HG03378 (cell line): ENCODE measurements at regions not wholly inside any gene's neighbourhood (a gene's known extent, or its start where the extent isn't known, plus 50 kb on each side); places are given as distances from the start of the nearest gene placed in this dataset.
A peak's percentile ranks its signal among the peaks of the same experiment; 100 is the strongest.

ENCODE experiments used
- ATAC-seq: cut with Tn5 transposase; IDR thresholded peaks from one replicate; pipeline ENCODE4 v1.9.1; 2021; ENCODE audit warnings: mild to moderate bottlenecking, moderate library complexity; ENCODE audit not compliant: unreplicated experiment

DNA sequence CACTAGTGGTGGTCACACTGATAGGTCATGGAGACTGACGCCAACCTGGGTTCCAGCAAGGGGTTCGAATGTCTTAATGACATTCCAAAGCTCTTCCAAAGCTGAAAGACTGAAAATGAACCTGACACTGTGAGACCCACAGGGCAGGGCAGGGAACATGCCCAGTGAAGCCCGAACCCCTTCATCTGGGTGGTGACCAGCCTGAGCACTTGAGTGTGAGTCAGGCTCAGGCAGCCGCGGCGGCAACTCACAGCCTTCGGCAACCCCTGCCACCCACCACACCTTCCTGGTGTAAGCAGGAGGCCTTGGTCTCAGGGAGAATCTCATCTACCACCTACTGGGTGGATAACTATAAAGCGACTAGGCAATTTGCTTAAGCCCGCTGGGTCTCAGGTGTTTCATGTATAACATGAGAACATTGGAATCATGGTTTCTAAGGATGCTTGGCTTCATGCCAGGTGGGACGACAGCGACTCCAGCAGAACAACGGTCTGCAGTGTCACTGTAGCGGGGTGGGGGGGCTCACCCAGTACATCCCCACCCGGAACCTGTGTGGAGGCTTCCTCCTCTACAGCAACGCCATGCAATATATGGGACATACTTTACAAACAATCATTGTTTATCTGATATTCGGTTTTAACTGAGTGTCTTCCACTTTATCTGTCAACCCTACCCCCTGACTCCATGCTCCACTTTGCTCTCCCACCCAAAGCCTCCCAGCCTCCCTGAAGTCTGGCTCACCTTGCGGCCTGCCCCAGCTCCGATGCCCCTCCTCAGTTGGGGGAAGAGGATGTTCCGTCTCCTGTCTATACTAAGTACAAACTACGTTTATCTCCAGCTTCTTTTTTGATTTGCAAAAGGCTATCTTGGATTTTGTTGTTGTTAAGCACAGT is 125.0 kb upstream of the MEF2A start:
- ATAC-seq = no peak

DNA sequence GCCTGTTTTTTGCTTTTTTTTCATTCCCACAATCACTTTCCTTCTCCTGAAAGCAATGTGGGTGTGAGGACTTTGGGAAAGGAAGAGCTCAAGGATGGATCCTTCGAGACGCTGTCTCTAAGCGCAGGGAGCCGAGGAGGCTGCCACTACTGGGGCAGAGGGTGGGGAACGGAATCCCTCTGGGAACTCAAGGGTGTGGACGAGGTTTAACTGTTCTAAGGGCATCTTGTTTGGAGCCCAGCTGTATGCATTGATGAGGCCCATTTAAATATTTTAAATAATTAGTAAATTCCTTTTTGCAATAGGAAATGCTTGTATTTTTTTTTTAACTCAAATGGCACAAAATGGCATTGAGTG is 124.4 kb upstream of the MEF2A start:
- ATAC-seq = no peak

DNA sequence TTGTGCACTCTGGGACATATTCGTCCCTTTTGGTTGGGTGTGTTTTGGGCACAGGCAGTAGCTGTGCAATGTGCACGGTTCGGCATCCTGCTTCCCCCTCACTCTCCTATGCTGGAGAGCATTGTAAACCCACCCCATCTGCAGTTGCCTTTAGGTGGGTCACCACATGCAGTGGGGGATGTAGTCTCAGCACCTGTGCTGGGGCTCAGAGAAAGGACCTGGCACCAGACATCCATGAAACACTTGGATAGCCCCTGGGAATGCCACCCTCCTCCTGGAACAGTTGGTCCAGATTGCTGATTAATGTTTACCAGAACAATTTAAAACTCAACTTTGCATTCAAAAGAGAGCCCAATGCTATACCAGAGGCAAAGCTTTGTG is 123.9 kb upstream of the MEF2A start:
- ATAC-seq = no peak

DNA sequence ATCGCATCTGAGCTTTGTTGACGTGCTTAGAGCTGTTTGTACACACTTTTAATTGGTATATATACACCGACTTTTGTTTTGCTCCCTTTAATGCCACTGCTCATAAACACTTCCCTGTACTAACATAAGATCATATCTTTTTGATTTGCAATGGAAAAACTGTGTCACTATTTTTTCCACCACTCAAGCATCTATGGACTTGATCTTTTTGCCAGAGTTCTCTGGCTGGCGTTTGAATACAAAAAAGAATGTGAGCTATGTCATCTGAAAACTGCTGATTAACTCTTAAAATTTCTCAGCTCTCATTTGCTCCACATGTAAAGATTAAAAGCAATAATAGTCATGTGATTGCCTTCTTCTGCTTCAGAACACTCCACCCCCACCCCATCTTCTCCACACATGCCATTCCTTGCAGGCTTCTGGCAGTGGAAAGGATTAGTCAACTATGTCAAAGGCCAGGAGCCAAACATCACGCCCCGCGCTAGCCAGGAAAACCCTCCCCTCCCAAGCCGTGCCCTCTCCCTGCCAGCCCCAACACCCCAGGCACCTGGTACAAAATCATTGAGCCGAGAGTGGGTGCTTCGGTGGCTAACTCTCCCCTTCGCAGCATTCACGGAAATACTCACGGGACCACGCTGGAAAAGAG is 123.4 kb upstream of the MEF2A start:
- no peak for ATAC-seq

DNA sequence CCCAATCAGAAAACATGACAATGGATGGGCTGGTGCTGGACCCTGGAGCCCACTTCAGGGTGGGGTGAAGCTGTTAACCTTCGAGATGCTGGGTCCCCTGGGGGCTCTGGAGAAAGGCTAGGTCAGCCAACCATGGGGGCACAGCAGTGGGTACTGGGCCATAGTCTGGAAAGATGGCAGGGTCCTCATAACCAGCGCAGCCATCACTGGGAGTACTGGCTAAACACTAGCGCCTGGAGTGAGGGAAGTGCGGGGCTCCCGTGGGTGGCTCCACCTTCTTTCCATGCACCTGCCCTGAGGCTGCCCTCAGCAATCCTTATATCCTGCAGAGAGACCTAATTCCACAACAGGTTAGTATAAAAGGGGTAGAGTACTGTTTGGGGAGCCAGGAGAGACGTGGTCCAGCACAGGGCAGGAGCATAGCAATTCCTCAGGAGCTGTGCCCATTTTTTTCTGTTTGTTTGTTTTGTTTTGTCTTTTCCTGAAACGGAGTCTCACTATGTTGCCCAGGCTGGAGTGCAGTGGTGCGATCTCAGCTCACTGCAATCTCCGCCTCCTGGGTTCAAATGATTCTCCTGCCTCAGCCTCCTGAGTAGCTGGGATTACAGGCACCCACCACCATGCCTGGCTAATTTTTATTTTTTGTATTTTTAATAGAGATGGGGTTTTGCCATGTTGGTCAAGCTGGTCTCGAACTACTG is 122.6 kb upstream of the MEF2A start:
- ATAC-seq = no peak

DNA sequence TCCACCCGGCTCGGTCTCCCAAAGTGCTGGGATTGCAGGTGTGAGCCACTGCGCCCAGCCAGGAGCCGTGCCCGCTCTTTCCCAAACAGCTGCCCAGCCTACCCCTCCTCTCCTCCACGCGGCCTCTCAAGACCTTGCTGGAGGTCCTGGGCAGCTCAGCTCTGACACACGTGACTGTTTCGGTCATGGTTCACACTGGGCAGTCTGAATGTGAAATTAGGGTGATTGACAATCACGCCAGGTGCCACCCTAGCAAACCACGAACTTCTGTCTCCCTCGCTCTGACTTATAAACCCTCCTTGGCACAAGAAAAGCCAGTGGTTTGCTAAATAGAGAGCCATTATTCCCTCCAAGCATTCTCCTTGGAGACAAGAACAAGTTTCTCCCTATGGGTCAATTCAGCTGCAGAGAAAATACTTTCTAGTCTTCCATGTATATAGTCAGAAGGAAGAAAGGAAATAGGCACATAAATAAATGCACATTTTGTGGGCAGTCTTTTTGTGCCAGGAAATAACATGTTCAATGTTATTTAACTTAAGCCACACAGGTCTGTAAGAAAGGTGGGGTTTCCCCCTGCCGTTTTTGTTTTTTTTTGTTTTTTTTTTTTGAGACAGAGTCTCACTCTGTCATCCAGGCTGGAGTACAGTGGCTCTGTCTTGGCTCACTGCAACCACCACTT is 121.9 kb upstream of the MEF2A start:
- no peak for ATAC-seq

DNA sequence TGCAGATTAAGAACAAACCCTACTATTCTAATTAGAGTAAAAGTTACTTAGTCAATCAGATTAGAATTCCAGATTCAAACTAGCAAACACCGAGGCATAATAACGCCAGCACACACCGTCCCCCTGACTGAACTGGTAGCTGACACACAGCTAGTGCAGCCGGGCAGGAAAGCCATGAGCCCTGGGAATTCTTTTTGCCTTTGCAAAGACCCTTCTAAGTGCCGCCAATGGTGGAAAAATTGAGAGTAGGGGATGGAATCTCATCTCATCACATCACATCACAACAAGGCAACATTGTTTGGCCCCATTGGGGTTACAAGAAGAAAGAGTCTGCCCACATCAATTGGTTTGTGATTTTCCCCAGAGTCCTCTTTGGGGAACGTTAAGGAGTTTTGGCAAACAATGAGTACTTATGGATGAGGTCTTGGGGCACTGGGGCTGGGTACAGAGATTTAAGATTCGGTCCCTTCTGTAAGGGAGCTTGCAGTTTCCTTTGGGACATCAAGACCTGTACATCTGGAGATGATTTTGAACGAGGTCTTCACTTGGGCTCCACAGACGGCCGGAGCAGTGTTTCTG is 120.4 kb upstream of the MEF2A start:
- no peak for ATAC-seq

DNA sequence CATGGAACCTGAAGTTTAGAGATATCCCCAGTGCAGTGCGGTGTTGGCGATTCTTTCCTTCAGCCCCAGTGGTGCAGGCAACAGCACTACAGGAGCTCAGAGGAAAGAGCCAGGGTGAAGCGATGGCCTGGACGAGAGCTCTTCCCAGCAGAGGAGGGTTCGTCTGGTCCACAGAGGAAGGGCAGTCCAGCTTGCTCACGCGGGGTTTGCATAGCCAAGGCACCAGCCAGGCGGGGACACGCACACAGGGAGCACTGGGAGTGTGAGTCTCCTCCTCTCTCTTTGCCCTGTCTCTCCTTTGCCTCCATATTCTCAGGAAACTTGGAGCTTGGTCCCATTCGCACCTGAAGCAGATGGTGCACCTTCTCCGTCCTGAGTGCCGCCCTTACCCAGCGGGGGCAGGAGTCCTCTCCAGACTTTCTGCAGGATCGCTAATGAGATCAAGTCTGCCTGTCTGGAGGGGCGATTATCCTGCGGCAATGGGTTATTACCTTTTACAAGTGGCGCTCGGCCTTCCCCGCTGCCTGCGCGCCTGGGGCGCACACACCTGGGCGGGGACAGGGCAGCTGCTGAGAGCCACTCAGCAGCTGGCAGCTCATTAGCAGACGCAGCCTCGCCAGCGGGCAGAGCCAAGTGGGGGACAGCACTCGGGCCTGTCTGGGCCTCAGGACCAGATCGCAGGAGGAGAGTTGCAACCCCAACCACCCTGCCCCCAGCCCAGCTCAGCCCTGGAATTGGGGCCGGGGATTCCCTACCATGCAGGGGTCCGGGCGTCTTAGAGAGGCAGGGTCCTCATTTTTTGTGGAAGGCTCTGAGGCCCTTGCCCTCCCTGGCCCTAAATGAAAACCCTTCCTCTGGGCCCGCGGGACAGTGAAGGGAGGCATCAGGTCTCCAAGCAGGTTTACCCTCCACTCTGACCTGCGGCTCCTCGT is 119.0 kb upstream of the MEF2A start:
- ATAC-seq = no peak

DNA sequence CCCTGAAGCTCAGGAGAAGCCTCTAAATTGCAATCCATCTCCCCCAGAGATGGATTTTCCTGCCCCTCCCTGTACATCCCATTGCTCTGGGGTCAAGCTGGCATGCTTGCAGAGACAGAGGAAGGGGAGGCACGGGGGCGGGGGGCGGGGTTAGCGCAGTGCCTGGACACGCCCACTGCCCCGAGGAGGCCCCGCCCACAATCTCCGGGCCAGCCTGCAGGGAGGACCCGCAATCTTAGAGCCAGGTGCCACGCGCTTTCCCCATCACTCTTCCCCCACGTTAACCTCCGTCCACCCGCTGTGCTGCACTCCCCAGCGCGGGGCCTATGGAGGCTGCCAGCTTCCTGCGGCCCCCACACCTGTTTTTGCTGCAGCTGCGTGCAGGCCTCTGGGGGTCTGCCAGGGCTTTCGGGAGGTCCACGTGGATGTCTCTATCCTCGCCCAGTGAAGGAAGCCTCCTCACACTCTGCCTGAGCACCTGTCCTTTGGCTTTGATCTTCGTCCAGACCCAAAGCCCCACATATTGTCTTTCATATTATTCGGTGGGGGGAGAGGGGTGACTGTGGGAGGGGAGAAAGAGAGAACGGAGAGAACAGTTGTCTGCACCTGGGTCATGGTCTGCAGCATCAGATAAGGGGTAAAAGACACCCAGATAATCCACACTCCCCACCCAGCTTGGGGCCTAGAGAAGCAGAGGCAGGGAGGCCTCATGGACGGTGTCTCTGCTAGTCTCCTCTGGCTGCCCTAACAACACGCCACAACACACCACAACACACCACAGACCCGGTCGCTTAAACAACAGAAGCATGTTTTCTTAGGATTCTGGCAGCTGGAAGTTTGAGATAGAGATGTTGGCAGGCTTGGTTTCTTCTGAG is 118.0 kb upstream of the MEF2A start:
- no peak for ATAC-seq

DNA sequence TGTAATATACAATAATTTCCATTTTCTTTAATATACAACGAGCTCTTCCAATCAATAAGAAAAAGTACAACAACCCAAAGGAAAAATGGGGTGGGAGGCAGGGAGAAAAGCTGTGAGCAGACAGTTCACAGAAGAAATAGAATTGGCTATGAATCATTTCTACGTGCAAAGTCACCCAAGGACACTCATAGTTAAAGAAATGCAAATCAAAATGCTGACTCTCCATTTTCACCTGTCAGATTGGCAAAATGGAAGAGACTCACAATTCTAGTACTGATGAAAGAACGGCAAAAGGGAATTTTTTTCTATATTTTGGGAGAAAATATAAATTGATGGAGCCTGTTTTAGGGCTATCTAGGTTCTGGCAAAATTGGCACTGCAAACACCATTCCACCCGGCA is 116.3 kb upstream of the MEF2A start:
- ATAC-seq = no peak

DNA sequence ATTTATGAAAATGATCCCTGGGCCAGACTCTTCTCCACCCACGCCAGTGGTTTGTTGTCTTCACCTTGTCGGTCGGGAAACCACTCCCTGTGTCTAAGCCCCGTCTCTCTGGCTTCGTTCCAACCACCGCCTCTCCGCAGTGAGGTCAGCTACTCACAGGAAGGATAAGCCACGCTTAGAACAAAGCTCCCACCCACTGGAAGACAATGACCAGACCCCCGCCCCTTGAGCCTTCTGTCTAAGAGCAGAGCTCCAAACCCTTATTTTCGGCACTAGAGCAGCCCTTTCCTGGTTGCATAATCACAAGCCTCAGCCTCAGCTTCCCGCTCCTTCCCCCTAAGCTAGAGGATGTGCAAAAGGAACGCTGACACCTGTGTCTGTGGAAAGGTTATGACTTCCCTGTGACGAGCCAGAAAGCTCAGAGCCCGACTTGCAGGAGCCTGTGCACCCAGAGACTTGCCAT is 114.9 kb upstream of the MEF2A start:
- no peak for ATAC-seq

DNA sequence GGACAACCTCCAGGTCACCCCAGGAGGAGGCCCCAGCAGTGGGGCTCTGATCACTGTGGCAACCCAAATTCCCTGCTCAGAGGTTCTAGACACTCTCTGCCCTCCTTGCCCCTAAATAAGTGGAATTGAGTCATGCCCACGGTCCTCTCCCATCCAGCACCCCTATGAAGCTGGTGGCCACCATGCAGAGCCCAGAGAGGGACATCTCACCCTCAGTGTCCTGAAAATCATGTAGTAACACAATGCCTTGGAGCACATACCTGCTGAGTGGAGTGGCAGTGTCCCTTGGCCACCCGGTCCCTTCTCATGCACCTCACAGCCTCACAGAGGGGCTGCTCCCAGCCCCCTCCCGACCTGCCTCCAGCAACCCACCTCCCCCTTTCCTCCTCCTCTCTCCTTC is 114.3 kb upstream of the MEF2A start:
- ATAC-seq = no peak

DNA sequence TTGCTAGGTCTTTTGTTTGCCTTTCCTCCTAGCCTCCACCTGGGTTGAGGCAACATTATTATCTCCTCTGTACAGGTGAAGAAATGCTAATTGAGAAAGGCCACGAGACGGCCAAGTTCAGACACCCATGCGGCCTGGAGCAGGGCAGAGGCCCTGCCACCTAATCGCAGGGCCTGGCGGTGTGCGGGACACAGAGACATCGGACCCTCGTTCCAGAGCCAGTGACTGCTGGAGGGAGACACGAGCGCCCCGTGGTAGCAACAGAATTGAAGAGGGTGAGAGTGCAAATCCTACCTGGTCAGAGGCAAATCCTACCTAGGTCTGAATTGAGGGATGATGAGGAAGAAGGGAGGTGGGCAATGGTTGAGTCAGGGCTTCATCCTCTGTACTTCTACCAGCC is 113.8 kb upstream of the MEF2A start:
- ATAC-seq = no peak

DNA sequence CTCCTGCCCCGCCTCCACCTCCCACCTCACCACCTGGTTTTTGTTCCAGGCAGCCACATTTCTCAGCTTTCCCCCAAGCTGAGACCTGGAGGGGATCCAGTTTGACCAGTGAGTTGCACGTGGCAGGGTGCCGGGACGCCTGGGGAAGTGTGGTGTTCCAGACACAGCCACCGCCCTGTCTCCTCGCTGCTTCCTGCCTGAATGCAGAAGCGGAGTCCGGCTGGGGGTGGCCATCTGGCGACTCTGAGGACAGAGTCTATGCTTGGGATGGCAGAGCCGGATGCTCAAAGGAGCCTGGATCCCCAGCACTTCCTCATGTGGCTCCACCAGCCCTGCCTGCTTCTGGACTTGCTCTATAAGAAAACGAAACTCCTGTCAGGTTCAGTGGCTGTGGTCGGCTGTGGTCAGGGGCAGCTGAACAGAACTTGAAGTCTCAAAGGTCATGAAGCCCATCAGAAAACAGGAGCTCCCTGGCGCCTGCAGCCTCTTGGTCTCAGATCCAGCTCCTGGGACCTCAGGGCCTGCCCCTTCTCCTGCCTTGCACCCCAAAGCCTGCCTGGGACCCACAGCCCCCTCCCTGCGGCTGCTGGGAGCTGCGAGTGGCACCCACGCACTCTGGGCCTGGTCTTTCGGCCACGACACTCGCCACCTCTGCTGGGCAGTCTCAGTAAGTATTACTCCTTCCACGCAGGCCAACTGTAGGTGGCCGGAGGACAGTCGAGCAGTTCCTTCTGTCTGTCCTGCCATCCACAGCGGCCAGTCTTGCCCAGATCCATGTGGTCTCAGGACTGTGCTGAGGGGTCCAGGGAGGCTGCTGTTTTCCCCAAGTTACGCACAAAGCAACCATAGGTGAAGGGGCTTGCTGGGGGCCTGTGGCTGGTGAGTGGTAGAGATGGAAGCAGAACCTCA is 112.8 kb upstream of the MEF2A start:
- peak; percentile 88 for ATAC-seq

DNA sequence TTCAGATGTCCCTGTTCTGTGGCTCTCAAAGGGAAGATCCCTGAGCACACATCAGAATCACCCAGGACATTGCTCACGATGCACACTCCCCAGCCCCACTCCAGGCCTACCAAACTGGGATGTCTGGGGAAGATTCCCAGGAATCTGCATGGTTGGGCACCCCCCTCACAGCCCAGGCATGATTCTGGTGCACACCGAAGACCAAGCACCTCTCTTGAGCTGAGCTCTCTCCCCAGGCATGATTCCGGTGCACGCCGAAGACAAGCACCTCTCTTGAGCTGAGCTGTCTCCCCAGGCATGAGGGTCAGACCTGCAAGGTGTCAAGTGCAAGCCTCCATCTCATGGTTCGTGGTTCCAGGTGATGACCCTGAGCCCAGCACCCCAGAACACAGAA is 112.2 kb upstream of the MEF2A start:
- ATAC-seq = no peak

DNA sequence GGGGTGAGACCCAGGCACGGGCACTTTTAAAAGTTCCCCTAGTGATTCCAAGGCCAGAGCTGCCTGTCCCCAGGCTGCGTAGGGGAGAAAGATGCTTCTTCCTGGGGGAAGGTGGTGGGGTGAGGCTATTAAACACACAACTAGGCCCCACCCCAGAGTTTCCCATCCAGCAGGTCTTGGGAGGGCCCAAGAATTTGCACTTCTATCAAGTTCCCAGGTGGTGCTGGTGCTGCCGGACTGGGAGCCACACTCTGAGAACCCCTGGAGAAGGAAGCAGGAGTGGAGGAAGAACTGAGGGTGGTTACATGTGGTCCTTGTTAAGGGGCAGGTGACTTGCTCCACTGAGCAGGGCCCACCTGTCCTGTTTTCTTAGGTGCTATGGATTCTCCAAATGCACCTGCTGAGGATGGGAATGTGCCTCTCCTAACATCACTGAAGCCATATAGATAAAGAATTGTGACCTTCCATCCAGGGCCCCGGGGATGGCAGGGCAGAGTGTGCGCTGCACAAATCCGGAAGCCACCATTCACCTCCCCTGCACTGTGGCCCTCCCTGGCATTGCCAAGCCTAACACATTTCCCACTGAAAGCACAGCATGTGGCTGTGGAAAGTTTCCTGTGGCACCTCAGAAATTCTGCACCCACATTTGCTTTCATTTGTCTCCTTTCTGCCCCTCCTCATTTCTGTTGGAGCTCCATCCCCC is 111.5 kb upstream of the MEF2A start:
- ATAC-seq = no peak
